Panc1 (cell line): ENCODE measurements at regions not wholly inside any gene's neighbourhood (a gene's known extent, or its start where the extent isn't known, plus 50 kb on each side); places are given as distances from the start of the nearest gene placed in this dataset.

Source experiments
- CTCF ChIP-seq: fragments of 450-650 bp; IDR thresholded peaks from 2 replicates; pipeline ENCODE4 v1.5.1; 2017; ENCODE audit warnings: mild to moderate bottlenecking
- SIN3A ChIP-seq: IDR thresholded peaks from 2 replicates; pipeline ENCODE4 v1.6.1; 2012; ENCODE audit warnings: low read depth, mild to moderate bottlenecking, low read length, moderate library complexity, borderline replicate concordance; ENCODE audit not compliant: insufficient read depth

DNA sequence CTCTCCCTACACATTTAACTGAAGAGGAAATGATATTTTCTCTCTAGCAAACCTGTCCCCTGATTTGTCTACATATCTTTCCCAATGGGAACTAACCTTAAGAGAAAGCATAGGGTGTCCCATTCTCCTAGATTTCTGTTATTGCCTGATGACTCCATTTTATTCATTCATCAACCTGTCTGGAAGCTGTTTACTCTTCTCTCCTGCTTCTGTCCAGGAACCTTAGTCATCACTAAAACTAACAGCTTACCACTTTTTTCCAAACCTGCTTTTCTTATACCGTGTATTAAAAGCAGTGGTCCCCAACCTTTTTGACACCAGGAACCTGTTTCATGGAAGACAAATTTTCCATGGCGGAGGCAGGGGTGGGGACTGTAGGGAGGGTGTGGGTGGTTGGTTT lies 473.3 kb upstream of the PCDH15 start:
- TF ChIP-seq CTCF = no peak
- no peak for TF ChIP-seq SIN3A
